OCI-LY1 (cell line): ENCODE measurements at regions not wholly inside any gene's neighbourhood (a gene's known extent, or its start where the extent isn't known, plus 50 kb on each side); places are given as distances from the start of the nearest gene placed in this dataset.

Experiments used
- H2AFZ ChIP-seq: fragments of 200-600 bp; sonication (generic), shearing (Covaris generic); 2 replicates; pipeline ENCODE4 v1.6.0; 2014; ENCODE audit warnings: antibody characterized with exemption, mild to moderate bottlenecking, low read length
- H3F3A ChIP-seq: fragments of 200-600 bp; sonication (generic), shearing (Covaris generic); 2 replicates; pipeline ENCODE4 v1.6.0; 2014; ENCODE audit warnings: mild to moderate bottlenecking, antibody characterized with exemption, low read length, moderate library complexity; ENCODE audit not compliant: insufficient read depth
- H3K27ac ChIP-seq: fragments of 200-600 bp; sonication (generic); 2 replicates; pipeline ENCODE4 v1.5.1; 2014; ENCODE audit warnings: low read length, mixed run types, mild to moderate bottlenecking, low read depth; ENCODE audit not compliant: poor library complexity, severe bottlenecking
- H3K27me3 ChIP-seq: fragments of 200-600 bp; sonication (generic); 2 replicates; pipeline ENCODE4 v1.6.0; 2014; ENCODE audit warnings: antibody characterized with exemption, mild to moderate bottlenecking, low read length, moderate library complexity; ENCODE audit not compliant: insufficient read depth
- H3K36me3 ChIP-seq: fragments of 200-600 bp; sonication (generic); 2 replicates; pipeline ENCODE4 v1.6.1; 2014; ENCODE audit warnings: mild to moderate bottlenecking, antibody characterized with exemption, low read length, moderate library complexity, mixed read lengths; ENCODE audit not compliant: insufficient read depth
- H3K4me1 ChIP-seq: fragments of 200-600 bp; sonication (generic); 2 replicates; pipeline ENCODE4 v1.5.1; 2014; ENCODE audit warnings: mild to moderate bottlenecking, low read length, moderate library complexity; ENCODE audit not compliant: insufficient read depth, severe bottlenecking
- H3K4me2 ChIP-seq: fragments of 200-600 bp; sonication (generic), shearing (Covaris generic); 2 replicates; pipeline ENCODE4 v1.6.1; 2014; ENCODE audit warnings: low read length
- H3K4me3 ChIP-seq: fragments of 200-600 bp; sonication (generic); 2 replicates; pipeline ENCODE4 v1.5.1; 2014; ENCODE audit warnings: low read length, low read depth, mild to moderate bottlenecking, mixed read lengths; ENCODE audit not compliant: poor library complexity, severe bottlenecking
- H3K79me2 ChIP-seq: fragments of 200-600 bp; shearing (Covaris generic); 2 replicates; pipeline ENCODE4 v1.6.1; 2016; ENCODE audit warnings: mixed run types, low read length, mixed read lengths; ENCODE audit not compliant: insufficient read depth
- H3K9ac ChIP-seq: fragments of 200-600 bp; sonication (generic), shearing (Covaris generic); 2 replicates; pipeline ENCODE4 v1.6.1; 2014; ENCODE audit warnings: mild to moderate bottlenecking, low read length, mixed read lengths
- H3K9me2 ChIP-seq: fragments of 200-600 bp; sonication (generic), shearing (Covaris generic); 2 replicates; pipeline ENCODE4 v1.6.1; 2014; ENCODE audit warnings: low read depth, mild to moderate bottlenecking, low read length, mixed read lengths
- H3K9me3 ChIP-seq: fragments of 200-600 bp; shearing (Covaris generic); 2 replicates; pipeline ENCODE4 v1.6.1; 2014; ENCODE audit warnings: low read length, mixed read lengths
- H4K20me1 ChIP-seq: fragments of 200-600 bp; sonication (generic), shearing (Covaris generic); 2 replicates; pipeline ENCODE4 v1.6.0; 2016; ENCODE audit warnings: mild to moderate bottlenecking, low read length; ENCODE audit not compliant: insufficient read depth
- EZH2 ChIP-seq: fragments of 200-600 bp; sonication (generic), shearing (Covaris generic); IDR thresholded peaks from 2 replicates; pipeline ENCODE4 v1.8.0; 2017; ENCODE audit warnings: borderline replicate concordance, mixed run types, mild to moderate bottlenecking, antibody characterized with exemption, low read length, moderate library complexity, mixed read lengths
- TF ChIP-seq, protein P1 (sequence below): fragments of 200-600 bp; sonication (generic), shearing (Covaris generic); IDR thresholded peaks from 2 replicates; pipeline ENCODE4 v1.5.1; 2017; ENCODE audit warnings: mild to moderate bottlenecking, antibody characterized with exemption, low read length, moderate library complexity, mixed read lengths

DNA sequence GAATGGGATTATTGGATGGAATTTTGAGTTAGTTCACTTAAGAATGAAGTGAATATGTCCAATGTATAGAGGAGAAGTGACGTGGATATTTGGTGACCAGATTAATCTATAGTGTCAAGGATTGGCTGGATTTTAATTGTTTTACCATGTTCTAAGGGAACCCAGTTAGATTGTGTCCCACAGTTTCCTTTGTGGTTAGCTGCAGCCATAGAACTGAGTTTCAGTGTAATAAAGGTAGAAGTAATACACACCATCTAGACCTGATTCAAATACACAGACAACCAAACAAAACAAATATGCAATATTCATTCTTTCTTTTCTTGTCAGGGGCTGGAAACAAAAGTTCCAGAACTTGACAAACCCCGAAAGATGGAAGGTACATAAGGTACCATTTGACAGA lies 88.0 kb upstream of the RGS18 start:
- no peak overlapping the region for H3K27ac ChIP-seq
- no peak overlapping the region for H3K4me3 ChIP-seq
- H3K4me2 ChIP-seq: no peak overlapping the region
- H3K9me3 ChIP-seq: no peaks in the 10 kb centered on the region
- no peak overlapping the region for H2AFZ ChIP-seq
- no peak for TF ChIP-seq EZH2
- TF ChIP-seq, protein P1, sequence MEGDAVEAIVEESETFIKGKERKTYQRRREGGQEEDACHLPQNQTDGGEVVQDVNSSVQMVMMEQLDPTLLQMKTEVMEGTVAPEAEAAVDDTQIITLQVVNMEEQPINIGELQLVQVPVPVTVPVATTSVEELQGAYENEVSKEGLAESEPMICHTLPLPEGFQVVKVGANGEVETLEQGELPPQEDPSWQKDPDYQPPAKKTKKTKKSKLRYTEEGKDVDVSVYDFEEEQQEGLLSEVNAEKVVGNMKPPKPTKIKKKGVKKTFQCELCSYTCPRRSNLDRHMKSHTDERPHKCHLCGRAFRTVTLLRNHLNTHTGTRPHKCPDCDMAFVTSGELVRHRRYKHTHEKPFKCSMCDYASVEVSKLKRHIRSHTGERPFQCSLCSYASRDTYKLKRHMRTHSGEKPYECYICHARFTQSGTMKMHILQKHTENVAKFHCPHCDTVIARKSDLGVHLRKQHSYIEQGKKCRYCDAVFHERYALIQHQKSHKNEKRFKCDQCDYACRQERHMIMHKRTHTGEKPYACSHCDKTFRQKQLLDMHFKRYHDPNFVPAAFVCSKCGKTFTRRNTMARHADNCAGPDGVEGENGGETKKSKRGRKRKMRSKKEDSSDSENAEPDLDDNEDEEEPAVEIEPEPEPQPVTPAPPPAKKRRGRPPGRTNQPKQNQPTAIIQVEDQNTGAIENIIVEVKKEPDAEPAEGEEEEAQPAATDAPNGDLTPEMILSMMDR: no peak
- H4K20me1 ChIP-seq: no peaks in the 10 kb centered on the region
- no peaks in the 10 kb centered on the region for H3K9me2 ChIP-seq
- H3K27me3 ChIP-seq: no peaks in the 10 kb centered on the region
- H3K79me2 ChIP-seq: no peaks in the 10 kb centered on the region
- no peaks in the 10 kb centered on the region for H3K36me3 ChIP-seq
- H3K4me1 ChIP-seq: no peaks in the 10 kb centered on the region
- no peaks in the 10 kb centered on the region for H3F3A ChIP-seq
- H3K9ac ChIP-seq: no peak overlapping the region

DNA sequence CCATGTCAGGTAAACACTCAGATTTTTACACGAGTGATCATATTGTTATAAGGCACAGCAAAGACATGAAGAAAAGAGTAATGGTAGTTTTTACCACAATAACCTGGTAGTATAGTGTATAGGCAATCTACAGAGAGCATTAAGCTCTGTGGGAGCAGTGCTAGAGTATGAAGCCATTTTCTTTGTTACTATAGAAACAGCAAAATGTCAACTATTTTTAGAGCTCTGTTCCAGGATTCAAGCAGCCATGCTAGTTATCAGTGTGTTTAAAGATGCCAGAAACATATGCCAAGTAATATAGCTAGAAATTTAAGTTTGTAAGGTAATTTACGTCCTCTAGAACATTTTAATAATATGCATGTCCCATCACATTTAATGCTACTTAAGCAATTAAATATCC lies 77.6 kb upstream of the RGS18 start:
- no peaks in the 10 kb centered on the region for H3K79me2 ChIP-seq
- no peak overlapping the region for H3K9ac ChIP-seq
- no peak overlapping the region for H2AFZ ChIP-seq
- no peaks in the 10 kb centered on the region for H3K4me1 ChIP-seq
- no peak overlapping the region for H3K4me2 ChIP-seq
- H3K27me3 ChIP-seq: no peaks in the 10 kb centered on the region
- H3K9me2 ChIP-seq: no peaks in the 10 kb centered on the region
- TF ChIP-seq EZH2: no peak
- TF ChIP-seq, protein P1: no peak
- no peaks in the 10 kb centered on the region for H3K9me3 ChIP-seq
- no peak overlapping the region for H3K4me3 ChIP-seq
- H3F3A ChIP-seq: no peaks in the 10 kb centered on the region
- H3K27ac ChIP-seq: no peak overlapping the region
- H3K36me3 ChIP-seq: no peaks in the 10 kb centered on the region
- no peaks in the 10 kb centered on the region for H4K20me1 ChIP-seq

- no peaks in the 10 kb centered on the region for H4K20me1 ChIP-seq
- H3K27ac ChIP-seq: no peak overlapping the region
- H3K9ac ChIP-seq: no peak overlapping the region
- no peaks in the 10 kb centered on the region for H3F3A ChIP-seq
- no peaks in the 10 kb centered on the region for H3K9me2 ChIP-seq
- no peak overlapping the region for H3K4me3 ChIP-seq
- H3K9me3 ChIP-seq: no peaks in the 10 kb centered on the region
- no peak overlapping the region for H2AFZ ChIP-seq
- no peak for TF ChIP-seq EZH2
- TF ChIP-seq, protein P1: no peak
- H3K4me2 ChIP-seq: no peak overlapping the region
- no peaks in the 10 kb centered on the region for H3K4me1 ChIP-seq
- H3K36me3 ChIP-seq: no peaks in the 10 kb centered on the region
- H3K79me2 ChIP-seq: no peaks in the 10 kb centered on the region
- no peaks in the 10 kb centered on the region for H3K27me3 ChIP-seq
Observed at GRCh38 chr1:192081359-192081758, 76.9 kb upstream of the RGS18 start.
